Type B pancreatic cell (in vitro differentiated cells): ENCODE measurements at regions not wholly inside any gene's neighbourhood (a gene's known extent, or its start where the extent isn't known, plus 50 kb on each side); places are given as distances from the start of the nearest gene placed in this dataset.
"Not testable (repeated sequence)": the region's sequence is repeated elsewhere in the genome, so short reads cannot be mapped to it uniquely, and the experiment has no call there.

Experiments used
- DNase-seq: peaks from one replicate; pipeline ENCODE4 v3.0.0; 2021; ENCODE audit warnings: mixed read lengths; ENCODE audit not compliant: unreplicated experiment; ENCODE audit errors: extremely low spot score
- H3K27ac Mint-ChIP-seq: 2 replicates; pipeline ENCODE4 v1.8.0; 2021; ENCODE audit warnings: mild to moderate bottlenecking, mixed read lengths
- H3K27me3 Mint-ChIP-seq: 2 replicates; pipeline ENCODE4 v1.8.0; 2021; ENCODE audit warnings: mixed read lengths
- H3K36me3 Mint-ChIP-seq: 2 replicates; pipeline ENCODE4 v1.8.0; 2021; ENCODE audit warnings: mixed read lengths
- H3K4me1 Mint-ChIP-seq: one replicate; pipeline ENCODE4 v1.8.0; 2021; ENCODE audit warnings: mixed read lengths; ENCODE audit not compliant: unreplicated experiment
- H3K4me3 Mint-ChIP-seq: 2 replicates; pipeline ENCODE4 v1.8.0; 2021; ENCODE audit warnings: mild to moderate bottlenecking, mixed read lengths
- H3K9me3 Mint-ChIP-seq: 2 replicates; pipeline ENCODE4 v1.8.0; 2021; ENCODE audit warnings: mixed read lengths
- CTCF ChIP-seq: fragments of 200-600 bp; sonication (generic); conservative IDR thresholded peaks from 2 replicates; pipeline ENCODE4 v1.5.0; 2021; ENCODE audit warnings: antibody characterized with exemption, mild to moderate bottlenecking

GRCh38 chr4:170818786-170819185 lies 729.0 kb upstream of the AADAT start:
- Mint-ChIP-seq H3K9me3 (peaks cover 14% of the 10 kb centered on the region), H3K36me3 (no peaks in the 10 kb centered on the region), H3K4me1 (no peaks in the 10 kb centered on the region), H3K27ac (no peak overlapping the region), H3K27me3 (no peaks in the 10 kb centered on the region), H3K4me3 (no peak overlapping the region)
- TF ChIP-seq CTCF: no peak
- DNase-seq: no peak

GRCh38 chr4:170805352-170805751 lies 715.6 kb upstream of the AADAT start:
- Mint-ChIP-seq H3K36me3 (no peaks in the 10 kb centered on the region), H3K9me3 (no peaks in the 10 kb centered on the region), H3K4me3 (no peak overlapping the region), H3K27ac (no peak overlapping the region), H3K27me3 (no peaks in the 10 kb centered on the region), H3K4me1 (no peaks in the 10 kb centered on the region)
- no peak for DNase-seq
- no peak for TF ChIP-seq CTCF

GRCh38 chr4:170804930-170805329 lies 715.2 kb upstream of the AADAT start:
- H3K4me3 Mint-ChIP-seq: no peak overlapping the region
- no peak for TF ChIP-seq CTCF
- DNase-seq: no peak
- H3K9me3 Mint-ChIP-seq: no peaks in the 10 kb centered on the region
- H3K36me3 Mint-ChIP-seq: no peaks in the 10 kb centered on the region
- no peaks in the 10 kb centered on the region for H3K4me1 Mint-ChIP-seq
- no peak overlapping the region for H3K27ac Mint-ChIP-seq
- H3K27me3 Mint-ChIP-seq: no peaks in the 10 kb centered on the region

- no peaks in the 10 kb centered on the region for H3K4me1 Mint-ChIP-seq
- no peaks in the 10 kb centered on the region for H3K9me3 Mint-ChIP-seq
- H3K27ac Mint-ChIP-seq: no peak overlapping the region
- H3K4me3 Mint-ChIP-seq: no peak overlapping the region
- no peaks in the 10 kb centered on the region for H3K27me3 Mint-ChIP-seq
- no peak for DNase-seq
- TF ChIP-seq CTCF: no peak
- no peaks in the 10 kb centered on the region for H3K36me3 Mint-ChIP-seq
Observed at GRCh38 chr4:170803492-170803891, 713.7 kb upstream of the AADAT start.

- no peak for TF ChIP-seq CTCF
- H3K36me3 Mint-ChIP-seq: no peaks in the 10 kb centered on the region
- no peak overlapping the region for H3K27ac Mint-ChIP-seq
- no peaks in the 10 kb centered on the region for H3K9me3 Mint-ChIP-seq
- H3K4me3 Mint-ChIP-seq: no peak overlapping the region
- no peaks in the 10 kb centered on the region for H3K4me1 Mint-ChIP-seq
- no peaks in the 10 kb centered on the region for H3K27me3 Mint-ChIP-seq
- no peak for DNase-seq
Observed at GRCh38 chr4:170801771-170802170, 712.0 kb upstream of the AADAT start.

- no peak overlapping the region for H3K27ac Mint-ChIP-seq
- no peaks in the 10 kb centered on the region for H3K36me3 Mint-ChIP-seq
- no peaks in the 10 kb centered on the region for H3K9me3 Mint-ChIP-seq
Observed at GRCh38 chr4:170794525-170794924, 704.8 kb upstream of the AADAT start.

GRCh38 chr4:170788540-170789051 lies 698.8 kb upstream of the AADAT start:
- not testable (repeated sequence) for H3K36me3 Mint-ChIP-seq, H3K9me3 Mint-ChIP-seq, H3K4me1 Mint-ChIP-seq, DNase-seq, H3K27me3 Mint-ChIP-seq, H3K27ac Mint-ChIP-seq
- peak overlapping the region; percentile 66 for H3K4me3 Mint-ChIP-seq

More at GRCh38 chr4:170794525-170794924, 704.8 kb upstream of the AADAT start:
- H3K4me1 Mint-ChIP-seq: no peaks in the 10 kb centered on the region
- H3K27me3 Mint-ChIP-seq: no peaks in the 10 kb centered on the region
- no peak overlapping the region for H3K4me3 Mint-ChIP-seq
- no peak for TF ChIP-seq CTCF
- DNase-seq: no peak
